ENCODE measurements at regions not wholly inside any gene's neighbourhood (a gene's known extent, or its start where the extent isn't known, plus 50 kb on each side); places are given as distances from the start of the nearest gene placed in this dataset.

DNA sequence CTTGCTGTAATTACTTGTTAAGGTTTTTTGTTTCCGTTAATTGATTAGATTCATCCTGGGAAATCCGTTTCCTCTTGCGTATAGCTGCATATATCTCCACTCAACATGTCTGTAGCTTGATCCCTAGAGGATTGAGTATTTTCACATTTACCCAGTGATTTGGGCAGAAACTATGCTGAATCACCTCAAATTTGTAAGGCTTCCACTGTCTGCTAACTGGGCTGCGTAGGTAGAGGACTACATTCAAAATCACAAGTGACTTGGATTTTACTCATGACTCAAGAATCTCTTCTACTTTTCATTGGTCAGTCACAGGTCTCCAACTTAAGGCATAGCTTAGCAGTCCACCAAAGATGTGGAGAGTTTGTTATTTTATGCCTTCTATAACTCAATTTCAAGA, 141.8 kb downstream of the POLR1F start:
- TF ChIP-seq, protein P1, sequence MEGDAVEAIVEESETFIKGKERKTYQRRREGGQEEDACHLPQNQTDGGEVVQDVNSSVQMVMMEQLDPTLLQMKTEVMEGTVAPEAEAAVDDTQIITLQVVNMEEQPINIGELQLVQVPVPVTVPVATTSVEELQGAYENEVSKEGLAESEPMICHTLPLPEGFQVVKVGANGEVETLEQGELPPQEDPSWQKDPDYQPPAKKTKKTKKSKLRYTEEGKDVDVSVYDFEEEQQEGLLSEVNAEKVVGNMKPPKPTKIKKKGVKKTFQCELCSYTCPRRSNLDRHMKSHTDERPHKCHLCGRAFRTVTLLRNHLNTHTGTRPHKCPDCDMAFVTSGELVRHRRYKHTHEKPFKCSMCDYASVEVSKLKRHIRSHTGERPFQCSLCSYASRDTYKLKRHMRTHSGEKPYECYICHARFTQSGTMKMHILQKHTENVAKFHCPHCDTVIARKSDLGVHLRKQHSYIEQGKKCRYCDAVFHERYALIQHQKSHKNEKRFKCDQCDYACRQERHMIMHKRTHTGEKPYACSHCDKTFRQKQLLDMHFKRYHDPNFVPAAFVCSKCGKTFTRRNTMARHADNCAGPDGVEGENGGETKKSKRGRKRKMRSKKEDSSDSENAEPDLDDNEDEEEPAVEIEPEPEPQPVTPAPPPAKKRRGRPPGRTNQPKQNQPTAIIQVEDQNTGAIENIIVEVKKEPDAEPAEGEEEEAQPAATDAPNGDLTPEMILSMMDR (IDR thresholded peaks at IDR 0.05; ENCODE audit: borderline replicate concordance, control extremely low read depth, extremely low read depth, insufficient read depth, missing control alignments), result no peak
- no peak for DNase-seq (ENCODE audit: low spot score)
- in situ Hi-C loops (cut with MboI; ENCODE audit: low sequenced_read_pairs, unreplicated experiment), result no loop called here

- in situ Hi-C loops (cut with MboI; ENCODE audit: low sequenced_read_pairs, unreplicated experiment), result no loop called here
- TF ChIP-seq, protein P1 (IDR thresholded peaks at IDR 0.05; ENCODE audit: borderline replicate concordance, control extremely low read depth, extremely low read depth, insufficient read depth, missing control alignments), result no peak
- DNase-seq (ENCODE audit: low spot score), result no peak
Observed at GRCh38 chr7:19565602-19566001, 143.2 kb downstream of the POLR1F start.

DNA sequence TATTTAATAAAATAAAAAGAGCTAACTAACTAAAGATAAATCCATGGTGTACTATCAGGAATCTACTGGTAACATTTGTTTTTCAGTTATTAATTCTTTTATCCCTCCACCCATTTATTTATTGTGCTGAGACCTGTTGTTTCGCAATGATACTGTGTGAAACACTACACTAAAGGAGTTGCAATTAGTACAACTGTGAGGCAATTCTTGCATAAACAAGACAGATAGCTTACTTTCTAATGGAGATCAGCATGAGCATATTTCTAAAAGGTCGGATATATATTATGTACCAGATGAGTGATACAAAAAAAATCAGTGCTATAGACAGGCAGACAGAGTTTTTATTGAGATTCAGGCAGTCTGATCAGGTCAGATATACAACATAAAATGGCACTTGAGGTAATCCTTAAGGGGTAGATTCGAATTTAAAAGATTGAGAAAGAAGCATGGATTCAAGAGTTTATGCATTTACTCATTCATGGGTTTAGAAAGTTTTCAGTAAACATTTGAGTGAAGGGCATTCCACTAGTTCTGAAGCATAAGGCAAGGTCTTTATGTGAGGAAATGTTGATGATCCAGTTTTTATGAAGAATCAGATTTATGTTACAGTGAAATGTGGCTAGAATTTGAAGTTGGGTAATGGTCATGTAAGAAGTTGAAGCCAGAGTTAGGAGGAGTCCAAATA, 147.6 kb downstream of the POLR1F start:
- in situ Hi-C loops (cut with MboI; ENCODE audit: low sequenced_read_pairs, unreplicated experiment), result no loop called here
- TF ChIP-seq, protein P1 (IDR thresholded peaks at IDR 0.05; ENCODE audit: borderline replicate concordance, control extremely low read depth, extremely low read depth, insufficient read depth, missing control alignments), result no peak

GRCh38 chr7:19560111-19560883, 148.5 kb downstream of the POLR1F start:
- in situ Hi-C loops (cut with MboI; ENCODE audit: low sequenced_read_pairs, unreplicated experiment), result no loop called here
- DNase-seq (ENCODE audit: low spot score), result no peak
- TF ChIP-seq, protein P1 (IDR thresholded peaks at IDR 0.05; ENCODE audit: borderline replicate concordance, control extremely low read depth, extremely low read depth, insufficient read depth, missing control alignments), result no peak

More for the DNA sequence above, 147.6 kb downstream of the POLR1F start:
- no peak for DNase-seq (ENCODE audit: low spot score)

- in situ Hi-C loops (cut with MboI; ENCODE audit: low sequenced_read_pairs, unreplicated experiment), result no loop called here
- DNase-seq (ENCODE audit: low spot score), result no peak
- TF ChIP-seq, protein P1 (IDR thresholded peaks at IDR 0.05; ENCODE audit: borderline replicate concordance, control extremely low read depth, extremely low read depth, insufficient read depth, missing control alignments), result no peak
Observed at GRCh38 chr7:19558527-19558926, 150.3 kb downstream of the POLR1F start.

GRCh38 chr7:19557726-19558465, 150.9 kb downstream of the POLR1F start:
- no peak for DNase-seq (ENCODE audit: low spot score)
- in situ Hi-C loops (cut with MboI; ENCODE audit: low sequenced_read_pairs, unreplicated experiment), result no loop called here
- TF ChIP-seq, protein P1 (IDR thresholded peaks at IDR 0.05; ENCODE audit: borderline replicate concordance, control extremely low read depth, extremely low read depth, insufficient read depth, missing control alignments), result no peak

Data from GM13976 (cell line).